DMS53 treated with DMSO at 0.1 percent for 48 hours (cell line): ENCODE measurements at regions not wholly inside any gene's neighbourhood (a gene's known extent, or its start where the extent isn't known, plus 50 kb on each side); places are given as distances from the start of the nearest gene placed in this dataset.

Experiments
- DNase-seq: peaks from one replicate; lab custom pipeline; 2025; ENCODE audit not compliant: unreplicated experiment; lab: John Stamatoyannopoulos, UW

- no peak for DNase-seq
Observed at GRCh38 chr7:40972426-40972825, 730.5 kb downstream of the INHBA start.

- DNase-seq: no peak
Observed at GRCh38 chr7:40969641-40970040, 733.2 kb downstream of the INHBA start.

- no peak for DNase-seq
Observed at GRCh38 chr7:40966693-40967092, 736.2 kb downstream of the INHBA start.

GRCh38 chr7:40965774-40966173, 737.1 kb downstream of the INHBA start:
- no peak for DNase-seq

- no peak for DNase-seq
Observed at GRCh38 chr7:40965016-40965415, 737.9 kb downstream of the INHBA start.

- DNase-seq: no peak
Observed at GRCh38 chr7:40964610-40965009, 738.3 kb downstream of the INHBA start.

GRCh38 chr7:40959955-40960354, 742.9 kb downstream of the INHBA start:
- DNase-seq: no peak

- DNase-seq: no peak
Observed at GRCh38 chr7:40948239-40948638, 754.7 kb downstream of the INHBA start.

GRCh38 chr7:40947566-40947965, 755.3 kb downstream of the INHBA start:
- no peak for DNase-seq

- no peak for DNase-seq
Observed at GRCh38 chr7:40946549-40946948, 756.3 kb downstream of the INHBA start.

GRCh38 chr7:40945788-40946187, 757.1 kb downstream of the INHBA start:
- DNase-seq: no peak

- no peak for DNase-seq
Observed at GRCh38 chr7:40944981-40945585, 757.8 kb downstream of the INHBA start.

- DNase-seq: no peak
Observed at GRCh38 chr7:40937879-40938278, 765.0 kb downstream of the INHBA start.

GRCh38 chr7:40935435-40935834, 767.5 kb downstream of the INHBA start:
- DNase-seq: no peak

- no peak for DNase-seq
Observed at GRCh38 chr7:40923626-40924025, 779.3 kb downstream of the INHBA start.

GRCh38 chr7:40922316-40922670, 780.6 kb downstream of the INHBA start:
- no peak for DNase-seq

GRCh38 chr7:40921589-40922315, 781.1 kb downstream of the INHBA start:
- no peak for DNase-seq

GRCh38 chr7:40918701-40919271, 784.0 kb downstream of the SUGCT start:
- DNase-seq: no peak

- no peak for DNase-seq
Observed at GRCh38 chr7:40916813-40917212, 782.0 kb downstream of the SUGCT start.

- DNase-seq: no peak
Observed at GRCh38 chr7:40915071-40915470, 780.3 kb downstream of the SUGCT start.
